MM.1S (cell line): ENCODE measurements at regions not wholly inside any gene's neighbourhood (a gene's known extent, or its start where the extent isn't known, plus 50 kb on each side); places are given as distances from the start of the nearest gene placed in this dataset.

Experiments
- DNase-seq: peaks from one replicate; pipeline ENCODE4 v3.0.0-alpha.2; 2015
- H2AFZ ChIP-seq: fragments of 300-600 bp; sonication (generic); 2 replicates; pipeline ENCODE4 v1.6.0; 2016; ENCODE audit warnings: antibody characterized with exemption, low read length
- H3F3A ChIP-seq: fragments of 300-600 bp; sonication (generic); 2 replicates; pipeline ENCODE4 v1.6.1; 2016; ENCODE audit warnings: mild to moderate bottlenecking, antibody characterized with exemption, low read length, moderate library complexity, mixed read lengths; ENCODE audit not compliant: insufficient read depth
- H3K27ac ChIP-seq: fragments of 300-600 bp; sonication (generic); 2 replicates; pipeline ENCODE4 v1.5.1; 2016; ENCODE audit warnings: mild to moderate bottlenecking, low read length
- H3K27me3 ChIP-seq: fragments of 300-600 bp; sonication (generic); replicated peaks from 2 replicates; pipeline ENCODE4 v1.6.0; 2016; ENCODE audit warnings: low read length; ENCODE audit not compliant: insufficient read depth
- H3K36me3 ChIP-seq: fragments of 300-600 bp; sonication (generic); replicated peaks from 2 replicates; pipeline ENCODE4 v1.6.1; 2016; ENCODE audit warnings: mild to moderate bottlenecking, low read length, mixed read lengths; ENCODE audit not compliant: insufficient read depth
- H3K4me1 ChIP-seq: fragments of 300-600 bp; sonication (generic); 2 replicates; pipeline ENCODE4 v1.6.1; 2016; ENCODE audit warnings: low read length, mixed read lengths
- H3K4me2 ChIP-seq: fragments of 300-600 bp; sonication (generic); 2 replicates; pipeline ENCODE4 v1.6.0; 2016; ENCODE audit warnings: low read depth, low read length
- H3K4me3 ChIP-seq: fragments of 300-600 bp; sonication (generic); 2 replicates; pipeline ENCODE4 v1.5.1; 2016; ENCODE audit warnings: low read length, mixed read lengths
- H3K79me2 ChIP-seq: fragments of 300-600 bp; sonication (generic); 2 replicates; pipeline ENCODE4 v1.6.1; 2016; ENCODE audit warnings: mixed run types, low read length, mixed read lengths
- H3K9ac ChIP-seq: fragments of 300-600 bp; sonication (generic); 2 replicates; pipeline ENCODE4 v1.6.1; 2016; ENCODE audit warnings: low read length, mixed read lengths
- H3K9me2 ChIP-seq: fragments of 300-600 bp; sonication (generic); replicated peaks from 2 replicates; pipeline ENCODE4 v1.6.1; 2016; ENCODE audit warnings: mild to moderate bottlenecking, low read length, mixed read lengths; ENCODE audit not compliant: insufficient read depth
- H3K9me3 ChIP-seq: fragments of 300-600 bp; sonication (generic); replicated peaks from 2 replicates; pipeline ENCODE4 v1.6.1; 2016; ENCODE audit warnings: mild to moderate bottlenecking, low read length, mixed read lengths; ENCODE audit not compliant: insufficient read depth
- H4K20me1 ChIP-seq: fragments of 300-600 bp; sonication (generic); 2 replicates; pipeline ENCODE4 v1.6.1; 2016; ENCODE audit warnings: mild to moderate bottlenecking, low read length, moderate library complexity, mixed read lengths; ENCODE audit not compliant: insufficient read depth
- CTCF ChIP-seq: fragments of 300-600 bp; sonication (generic); IDR thresholded peaks from 2 replicates; pipeline ENCODE4 v1.5.1; 2016; ENCODE audit warnings: antibody characterized with exemption, low read length, mixed read lengths
- EZH2 ChIP-seq: fragments of 300-600 bp; sonication (generic); optimal IDR thresholded peaks from 2 replicates; pipeline ENCODE3; 2017; ENCODE audit warnings: low read depth, mild to moderate bottlenecking, antibody characterized with exemption, low read length, mixed read lengths
- EZH2phosphoT487 ChIP-seq: fragments of 300-600 bp; sonication (generic); IDR thresholded peaks from 2 replicates; pipeline ENCODE4 v1.6.1; 2018; ENCODE audit warnings: antibody characterized with exemption, low read length

GRCh38 chr15:85964471-85964870, 115.2 kb upstream of the AGBL1 start:
- no peaks in the 10 kb centered on the region for H4K20me1 ChIP-seq
- no peak overlapping the region for H2AFZ ChIP-seq
- no peak overlapping the region for H3K4me3 ChIP-seq
- H3F3A ChIP-seq, result no peaks in the 10 kb centered on the region
- no peak overlapping the region for H3K9ac ChIP-seq
- no peak overlapping the region for H3K27ac ChIP-seq
- H3K9me2 ChIP-seq, result no peaks in the 10 kb centered on the region
- no peak overlapping the region for H3K4me2 ChIP-seq
- DNase-seq, result no peak
- H3K36me3 ChIP-seq, result no peaks in the 10 kb centered on the region
- H3K4me1 ChIP-seq, result no peaks in the 10 kb centered on the region
- H3K27me3 ChIP-seq, result no peaks in the 10 kb centered on the region
- H3K9me3 ChIP-seq, result no peaks in the 10 kb centered on the region
- no peaks in the 10 kb centered on the region for H3K79me2 ChIP-seq
- no peak for TF ChIP-seq EZH2phosphoT487
- TF ChIP-seq EZH2, result no peak
- TF ChIP-seq CTCF, result no peak

- no peaks in the 10 kb centered on the region for H3K27me3 ChIP-seq
- H3K36me3 ChIP-seq, result no peaks in the 10 kb centered on the region
- no peak overlapping the region for H2AFZ ChIP-seq
- no peak overlapping the region for H3K4me2 ChIP-seq
- H3K4me1 ChIP-seq, result no peaks in the 10 kb centered on the region
- no peaks in the 10 kb centered on the region for H3K9me2 ChIP-seq
- TF ChIP-seq EZH2, result no peak
- TF ChIP-seq CTCF, result no peak
- no peak for TF ChIP-seq EZH2phosphoT487
- H3K27ac ChIP-seq, result no peak overlapping the region
- H3F3A ChIP-seq, result no peaks in the 10 kb centered on the region
- no peaks in the 10 kb centered on the region for H3K9me3 ChIP-seq
- no peak overlapping the region for H3K4me3 ChIP-seq
- DNase-seq, result no peak
- H4K20me1 ChIP-seq, result no peaks in the 10 kb centered on the region
- H3K9ac ChIP-seq, result no peak overlapping the region
- no peaks in the 10 kb centered on the region for H3K79me2 ChIP-seq
Observed at GRCh38 chr15:85967553-85967952, 112.1 kb upstream of the AGBL1 start.

- Histone ChIP-seq H2AFZ (no peak overlapping the region), H3K4me1 (no peaks in the 10 kb centered on the region), H3F3A (no peaks in the 10 kb centered on the region), H3K9me3 (no peaks in the 10 kb centered on the region), H3K4me3 (no peak overlapping the region), H4K20me1 (no peaks in the 10 kb centered on the region), H3K36me3 (no peaks in the 10 kb centered on the region), H3K79me2 (no peaks in the 10 kb centered on the region), H3K9me2 (no peaks in the 10 kb centered on the region), H3K27me3 (no peaks in the 10 kb centered on the region), H3K27ac (no peak overlapping the region), H3K9ac (no peak overlapping the region), H3K4me2 (no peak overlapping the region)
- no peak for TF ChIP-seq EZH2phosphoT487
- no peak for TF ChIP-seq CTCF
- TF ChIP-seq EZH2, result no peak
- no peak for DNase-seq
Observed at GRCh38 chr15:85972805-85973540, 106.7 kb upstream of the AGBL1 start.
